ENCODE measurements at regions not wholly inside any gene's neighbourhood (a gene's known extent, or its start where the extent isn't known, plus 50 kb on each side); places are given as distances from the start of the nearest gene placed in this dataset.

DNA sequence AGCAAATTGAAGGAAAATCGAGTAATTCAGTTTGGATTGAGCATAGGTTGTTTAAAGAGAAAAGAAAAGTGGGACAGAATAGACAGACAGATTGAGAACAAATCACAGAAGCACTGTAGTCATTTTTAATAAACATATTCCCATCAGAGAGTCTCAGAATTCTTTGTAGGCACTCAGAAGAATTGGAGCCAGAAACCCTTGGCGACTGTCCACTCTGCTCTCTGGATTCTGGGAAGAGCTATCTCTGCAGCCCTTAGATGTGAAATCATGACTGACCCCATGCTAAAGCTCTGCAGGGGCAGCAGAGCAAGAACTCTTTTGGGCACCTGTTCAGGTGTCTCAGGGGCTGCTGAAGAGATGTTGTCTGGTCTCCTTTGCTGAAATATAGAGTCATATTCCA lies 223.7 kb upstream of the KIRREL3 start:
- DNase-seq (ENCODE audit: low spot score): no peak

DNA sequence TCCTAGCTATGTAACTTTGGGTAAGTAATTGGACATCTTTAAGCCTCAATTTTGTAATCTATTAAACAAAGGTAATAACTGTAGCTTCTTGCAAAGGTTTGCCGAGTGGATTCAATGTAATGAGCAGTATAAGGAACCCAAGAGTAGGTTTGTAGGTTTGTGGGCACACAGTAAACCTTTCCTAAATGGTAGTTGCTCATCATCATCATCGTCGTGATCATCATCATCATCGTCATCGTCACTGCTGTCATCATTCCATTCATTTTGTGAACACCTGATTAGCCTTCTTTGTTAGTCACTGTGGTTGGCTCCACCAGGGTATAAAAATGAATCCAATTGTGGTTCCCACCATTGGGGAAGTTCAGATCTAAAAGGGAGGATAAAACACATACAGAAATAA lies 223.1 kb upstream of the KIRREL3 start:
- no peak for DNase-seq (ENCODE audit: low spot score)

DNA sequence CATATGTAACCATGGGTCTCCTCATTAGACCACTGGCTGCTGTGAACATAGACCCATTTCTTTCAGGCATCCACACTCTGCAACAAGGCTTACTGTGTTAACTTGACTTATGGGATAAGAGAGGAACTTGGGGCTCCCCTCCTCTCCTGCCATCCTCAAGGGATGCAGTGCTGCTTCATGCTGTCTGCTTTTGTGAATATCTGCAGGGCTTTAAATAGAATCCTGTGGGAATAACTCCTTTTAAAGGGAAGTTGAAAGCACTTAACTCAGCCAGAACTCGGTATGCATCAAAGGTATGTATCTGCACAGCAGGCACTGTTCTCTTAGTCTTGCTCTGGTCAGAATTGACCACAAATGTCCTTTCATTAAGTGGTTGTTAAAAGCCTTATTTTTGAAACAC lies 222.5 kb upstream of the KIRREL3 start:
- DNase-seq (ENCODE audit: low spot score): no peak

DNA sequence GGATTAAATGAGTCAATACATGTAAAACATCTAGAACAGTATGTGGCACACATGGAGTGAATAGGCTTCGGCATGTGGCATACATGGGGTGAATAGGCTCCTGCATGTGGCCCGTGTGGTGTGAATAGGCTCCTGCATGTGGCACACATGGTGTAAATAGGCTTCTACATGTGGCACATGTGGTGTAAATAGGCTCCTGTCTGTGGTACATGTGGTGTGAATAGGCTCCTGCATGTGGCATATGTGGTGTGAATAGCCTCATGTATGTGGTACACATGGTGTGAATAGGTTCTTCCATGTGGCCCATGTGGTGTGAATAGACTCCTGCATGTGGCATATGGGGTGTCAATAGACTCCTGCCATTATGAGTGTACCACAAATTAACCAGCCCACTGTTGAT lies 219.1 kb upstream of the KIRREL3 start:
- no peak for DNase-seq (ENCODE audit: low spot score)

DNA sequence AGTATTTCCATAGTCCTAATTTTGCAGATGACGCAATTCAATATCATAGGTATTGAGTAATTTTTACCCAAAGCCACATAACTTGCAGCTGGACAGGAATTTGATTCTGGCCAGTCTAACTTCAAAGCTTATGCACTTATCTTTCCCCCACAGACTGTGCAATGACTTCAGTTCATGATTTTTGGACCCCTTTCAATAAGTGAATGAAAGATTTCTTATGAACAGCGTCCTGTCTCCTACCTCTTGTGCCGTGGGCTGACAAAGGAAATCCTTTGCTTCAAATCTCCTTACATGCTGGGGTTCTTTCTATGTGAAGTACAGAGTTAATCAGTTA lies 217.7 kb upstream of the KIRREL3 start:
- no peak for DNase-seq (ENCODE audit: low spot score)

DNA sequence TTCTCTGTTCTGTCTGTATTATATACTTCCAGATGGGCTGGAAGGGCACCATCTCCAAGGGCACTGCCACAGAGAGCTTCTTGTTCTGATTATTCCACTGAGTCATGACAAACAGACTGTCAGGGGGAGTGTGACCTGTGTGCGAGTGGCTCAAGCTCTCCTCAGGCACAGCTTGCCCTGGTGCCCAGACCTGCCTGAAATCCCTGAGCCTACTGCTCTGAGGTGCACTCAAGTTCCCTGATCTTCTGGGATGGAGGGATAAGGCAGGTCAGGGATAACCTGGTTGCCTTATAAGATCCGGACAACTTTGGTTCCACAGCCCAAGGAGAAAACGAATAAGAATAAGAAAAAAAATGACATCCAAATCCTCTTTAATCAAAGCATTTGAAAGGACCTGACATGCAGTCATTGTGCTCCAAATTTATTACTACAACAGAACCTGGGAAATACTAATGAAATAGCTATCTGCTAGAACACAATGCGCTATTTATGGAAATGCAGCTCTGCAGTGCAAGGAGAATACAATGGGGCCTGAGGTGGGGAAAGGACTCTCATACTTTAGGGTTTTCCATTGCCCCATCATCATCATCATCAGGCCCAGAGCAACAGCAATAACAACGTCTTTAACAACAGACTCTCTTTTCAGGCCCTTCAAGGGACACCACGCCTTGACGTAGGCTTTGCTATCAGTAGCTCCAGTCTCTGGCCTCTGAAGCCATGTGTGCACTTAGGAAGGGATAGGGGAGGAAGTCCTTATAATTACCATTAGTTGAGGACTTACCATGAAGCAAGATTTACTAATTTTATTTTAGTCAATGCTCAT lies 217.1 kb upstream of the KIRREL3 start:
- no peak for DNase-seq (ENCODE audit: low spot score)

DNA sequence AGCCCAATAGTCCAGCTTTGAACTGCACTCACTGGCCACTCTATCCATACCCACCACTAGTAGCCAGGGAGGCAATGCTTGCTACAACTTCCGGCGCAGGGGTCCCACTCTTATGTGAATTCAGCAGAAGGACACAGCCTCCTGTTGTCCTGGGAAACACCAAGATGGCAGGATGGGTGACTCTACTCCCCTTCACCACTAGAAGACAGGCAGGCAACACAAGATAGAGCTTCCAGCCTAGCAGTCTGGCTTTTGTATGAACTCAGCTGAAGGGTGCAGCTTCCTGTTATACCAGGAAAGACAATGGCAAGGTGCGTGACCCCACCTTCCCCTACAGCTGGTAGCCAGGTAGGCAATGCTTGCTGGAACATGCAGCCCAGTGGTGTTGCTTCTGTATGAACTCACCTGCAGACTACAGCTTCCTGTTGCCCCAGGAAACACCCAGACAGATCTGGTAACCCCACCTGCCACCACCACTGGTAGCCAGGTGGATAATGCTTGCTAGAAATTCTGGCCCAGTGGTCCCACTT lies 205.2 kb upstream of the KIRREL3 start:
- no peak for DNase-seq (ENCODE audit: low spot score)

DNA sequence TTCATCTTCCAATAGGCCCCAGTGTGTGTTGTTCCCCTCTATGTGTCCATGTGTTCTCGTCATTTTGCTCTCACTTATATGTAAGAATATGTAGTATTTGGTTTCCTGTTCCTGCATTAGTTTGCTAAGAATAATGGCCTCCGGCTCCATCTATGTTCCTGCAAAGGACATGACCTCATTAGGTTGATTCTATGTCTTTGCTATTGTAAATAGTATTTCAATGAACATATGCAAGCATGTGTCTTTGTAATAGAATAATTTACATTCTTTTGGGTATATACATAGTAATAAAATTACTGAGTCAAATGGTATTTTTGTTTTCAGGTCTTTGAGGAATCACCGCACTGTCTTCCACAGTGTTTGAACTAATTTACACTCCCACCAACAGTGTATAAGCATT lies 202.9 kb upstream of the KIRREL3 start:
- no peak for DNase-seq (ENCODE audit: low spot score)

DNA sequence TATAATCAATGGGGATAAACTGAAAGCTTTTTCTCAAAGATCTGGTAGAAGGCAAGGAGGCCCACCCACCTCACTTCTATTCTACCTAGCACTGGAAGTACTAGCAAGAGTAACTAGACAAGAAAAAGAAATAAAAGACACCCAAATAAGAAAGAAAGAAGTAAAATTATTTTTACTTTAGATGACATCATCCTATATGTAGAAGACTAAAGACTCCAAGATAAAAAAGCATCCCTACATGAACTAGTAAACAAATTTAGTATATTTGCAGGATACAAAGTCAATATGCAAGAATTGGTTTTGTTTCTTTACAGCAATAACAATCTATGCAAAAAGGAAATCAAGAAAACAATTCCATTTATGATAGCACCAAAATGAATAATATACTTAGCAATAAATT lies 201.5 kb upstream of the KIRREL3 start:
- DNase-seq (ENCODE audit: low spot score): no peak

DNA sequence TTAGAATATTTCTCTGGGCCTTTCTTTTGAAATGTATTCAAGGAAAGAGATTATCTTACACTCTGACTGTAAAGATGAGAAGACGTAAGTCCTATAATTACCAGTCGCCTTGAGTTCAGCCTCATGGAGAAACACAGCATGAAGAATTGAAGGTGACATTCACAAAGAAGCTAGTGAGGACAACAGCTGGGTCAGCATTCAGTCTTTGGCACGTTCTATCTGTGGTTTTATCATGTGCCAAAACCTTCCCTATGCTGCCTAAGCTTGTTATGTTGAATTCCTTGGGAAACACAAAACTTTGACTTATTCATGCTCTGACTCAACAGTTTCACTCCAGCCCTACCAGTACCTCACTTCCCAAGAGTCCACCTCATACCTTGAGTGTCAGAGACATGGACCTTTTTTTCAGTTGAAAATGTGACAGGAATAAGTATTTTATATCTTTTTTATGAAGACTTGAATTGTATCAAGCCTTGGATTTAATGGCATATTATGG lies 198.8 kb upstream of the KIRREL3 start:
- DNase-seq (ENCODE audit: low spot score): no peak

DNA sequence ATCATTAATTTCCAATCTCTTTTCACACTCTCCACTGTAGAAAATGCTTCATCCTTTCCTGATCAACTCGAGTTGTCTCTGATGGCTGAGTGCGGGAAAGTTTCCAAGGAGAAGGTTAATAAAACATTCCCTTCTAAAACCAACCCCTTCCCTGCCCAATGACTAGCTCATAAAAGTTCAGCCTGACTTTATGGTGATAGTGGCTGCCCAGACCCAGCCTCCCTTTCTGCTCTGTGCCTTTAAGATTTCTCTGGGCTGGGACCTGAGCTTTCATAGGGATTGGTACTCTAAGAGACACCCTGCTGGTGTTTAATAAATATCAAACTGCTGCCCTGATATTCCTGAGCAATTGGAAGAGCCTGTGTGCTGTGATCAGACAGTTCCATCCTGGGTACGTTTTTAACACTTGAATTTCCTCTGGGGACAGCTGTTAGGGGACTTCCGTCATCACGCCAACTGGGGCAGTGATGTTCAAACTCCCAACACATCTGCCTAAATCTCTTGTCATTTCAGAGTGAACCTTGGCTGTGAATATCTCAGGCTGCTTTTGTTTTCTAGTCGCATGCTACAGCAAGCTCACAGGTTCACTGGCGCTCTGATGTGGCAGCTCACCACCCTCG lies 195.0 kb upstream of the KIRREL3 start:
- no peak for DNase-seq (ENCODE audit: low spot score)

DNA sequence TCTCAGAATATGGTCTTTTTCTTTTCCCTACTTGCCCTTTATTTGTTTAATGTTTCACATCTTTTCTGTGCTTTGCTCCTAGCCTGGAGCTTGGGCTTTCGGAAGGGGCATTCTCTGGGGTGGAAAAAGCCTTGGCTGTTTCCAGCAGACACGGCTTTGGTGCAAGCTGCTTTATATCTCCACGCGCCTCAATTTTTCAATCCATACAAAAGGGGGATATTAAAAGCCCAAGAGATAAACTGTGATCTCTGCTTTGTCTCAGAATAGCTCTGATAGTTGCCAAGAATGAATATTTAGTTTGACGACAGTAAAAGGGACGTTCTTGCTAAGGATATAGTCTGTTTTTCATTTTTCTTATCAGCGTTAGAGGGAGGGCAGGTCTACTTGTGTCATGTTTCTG lies 194.0 kb upstream of the KIRREL3 start:
- DNase-seq (ENCODE audit: low spot score): no peak

DNA sequence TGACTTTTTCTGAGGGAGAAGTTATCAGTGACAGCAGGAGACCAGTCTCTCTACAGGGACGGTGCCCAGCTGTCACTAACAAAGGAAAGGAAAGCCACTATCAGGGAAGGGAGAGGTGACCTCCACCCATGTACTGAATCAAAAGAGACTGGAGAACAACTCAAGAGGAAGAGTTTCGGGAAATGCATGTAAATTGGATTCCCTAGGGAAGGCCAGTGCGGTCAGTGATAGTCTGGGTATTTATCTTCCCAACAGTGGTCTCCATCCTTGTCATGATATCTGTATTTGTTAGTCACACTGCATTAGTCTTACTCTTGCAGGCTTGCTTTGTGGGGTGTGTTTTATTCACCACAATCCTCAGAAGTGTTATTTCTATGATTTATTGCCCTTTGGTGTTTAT lies 193.4 kb upstream of the KIRREL3 start:
- no peak for DNase-seq (ENCODE audit: low spot score)

DNA sequence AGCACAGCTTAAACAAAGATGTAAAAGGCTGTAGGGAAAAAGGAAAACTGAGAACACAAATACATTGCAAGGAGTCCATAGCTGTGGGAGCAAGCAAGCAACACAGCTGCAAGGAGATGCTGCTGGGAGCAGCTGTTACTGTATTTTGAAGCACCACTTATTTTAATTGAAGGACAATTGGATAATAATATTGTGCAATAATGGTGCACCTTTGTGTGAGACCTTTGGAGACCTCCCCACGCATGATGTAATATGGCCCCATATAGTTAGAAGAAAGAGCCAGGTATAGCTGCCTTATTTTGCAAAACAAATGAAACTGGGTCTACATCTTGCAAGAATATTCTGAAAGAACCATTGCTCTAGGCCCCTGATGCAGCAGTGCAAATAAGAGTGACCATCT lies 191.1 kb upstream of the KIRREL3 start:
- no peak for DNase-seq (ENCODE audit: low spot score)

DNA sequence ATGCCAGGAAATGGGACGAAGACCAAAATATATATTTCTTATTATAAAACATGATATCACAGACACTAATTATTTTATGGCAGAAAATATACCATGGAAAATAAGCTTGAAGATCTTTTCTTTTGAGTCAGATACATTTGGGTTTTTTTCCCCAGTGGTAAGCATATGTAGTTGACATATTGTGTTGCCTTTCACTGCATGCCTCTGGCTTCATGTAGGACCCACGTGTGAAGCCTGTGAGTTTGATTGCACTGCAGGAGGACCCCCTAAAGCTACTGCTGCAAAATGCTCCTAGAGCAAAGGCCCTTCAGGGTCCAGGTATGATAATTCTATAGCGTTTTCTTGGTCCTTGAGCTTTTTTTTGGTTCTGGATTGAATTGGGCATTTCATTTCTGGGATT lies 190.7 kb upstream of the KIRREL3 start:
- no peak for DNase-seq (ENCODE audit: low spot score)

DNA sequence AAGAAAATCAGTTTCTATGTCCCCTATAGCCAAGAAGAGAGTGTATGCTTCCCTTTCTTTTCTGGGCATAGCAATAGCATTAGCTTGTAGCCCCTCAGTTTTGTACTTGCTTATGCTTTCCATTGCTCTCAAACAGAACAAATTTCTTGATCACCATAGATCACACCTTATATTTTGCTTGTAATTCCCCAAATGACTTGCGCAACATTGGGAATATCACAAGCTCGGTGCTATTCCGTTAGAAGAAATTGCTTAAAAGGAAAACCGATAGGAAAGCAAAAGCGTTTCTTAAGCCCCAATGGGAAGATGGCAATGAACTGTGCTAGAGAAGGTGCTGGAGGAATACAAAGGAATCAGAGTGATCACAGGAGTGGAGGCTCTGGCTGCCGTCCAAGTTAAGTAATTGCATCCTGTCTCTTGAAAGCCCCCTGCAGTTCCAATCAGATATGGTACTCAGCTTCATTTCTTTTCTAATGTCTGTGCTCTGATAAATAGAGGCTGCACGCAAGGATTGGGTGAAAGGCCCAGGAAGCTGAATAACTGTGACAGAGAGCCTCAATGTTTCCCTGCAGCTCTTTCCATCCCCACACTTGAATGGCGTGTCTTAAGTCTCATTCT lies 182.1 kb upstream of the KIRREL3 start:
- no peak for DNase-seq (ENCODE audit: low spot score)

DNA sequence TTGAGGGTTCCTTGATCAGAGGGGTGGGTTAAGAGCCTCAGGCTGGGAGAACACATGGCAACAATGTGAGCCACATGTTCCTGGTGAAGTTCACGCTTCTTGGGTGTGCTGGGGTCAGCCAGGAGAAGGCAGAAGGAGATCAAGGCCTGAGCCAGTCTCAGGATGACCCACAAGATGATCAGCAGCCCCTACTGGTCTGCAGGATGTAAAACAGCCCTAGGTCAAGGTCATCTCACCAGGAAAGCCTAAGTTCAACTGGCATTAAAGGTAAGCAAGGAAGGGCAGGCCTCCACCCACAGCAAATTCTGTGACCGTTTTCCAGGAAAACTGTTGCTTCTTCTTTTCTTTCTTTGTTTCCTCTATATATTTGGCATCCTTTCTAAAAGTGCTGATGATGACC lies 156.7 kb upstream of the KIRREL3 start:
- no peak for DNase-seq (ENCODE audit: low spot score)

DNA sequence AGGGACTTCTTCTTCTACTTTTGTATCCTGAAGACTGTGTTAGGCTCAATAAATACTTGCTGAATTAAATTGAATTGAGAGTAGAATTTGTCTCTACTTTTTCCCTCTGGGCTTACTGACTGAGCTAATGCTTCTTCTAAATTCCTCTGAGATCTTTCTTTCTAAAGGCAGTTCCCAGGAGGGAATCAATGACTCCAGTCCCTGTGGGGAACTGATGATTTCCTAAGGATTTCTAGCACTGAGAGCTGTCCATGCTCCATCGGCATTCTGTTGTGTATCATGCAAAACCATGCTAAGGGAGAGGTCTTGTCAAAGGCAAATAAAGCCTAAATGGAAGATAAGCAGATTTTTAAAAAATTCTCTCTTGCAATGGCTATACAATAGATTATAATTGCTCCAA lies 148.8 kb upstream of the KIRREL3 start:
- DNase-seq (ENCODE audit: low spot score): no peak

DNA sequence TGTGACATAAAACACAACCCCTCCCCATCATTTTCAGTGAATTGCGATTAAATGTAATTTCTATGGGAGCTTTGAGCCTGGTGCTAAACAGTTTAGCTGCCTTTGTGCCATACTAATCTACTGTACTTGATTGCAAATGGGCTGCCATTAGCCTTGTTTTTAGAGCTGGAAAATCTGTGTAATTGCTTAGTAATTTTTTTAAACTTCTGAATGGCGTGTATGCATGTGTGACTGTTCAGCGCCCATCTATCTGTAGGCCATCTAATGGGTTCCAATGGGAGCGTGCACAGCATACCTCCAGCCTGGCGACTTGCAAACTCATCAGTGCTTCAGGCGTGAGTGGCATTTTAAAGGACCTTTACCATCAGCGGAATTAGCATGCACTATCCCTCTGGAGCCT lies 142.7 kb upstream of the KIRREL3 start:
- no peak for DNase-seq (ENCODE audit: low spot score)

DNA sequence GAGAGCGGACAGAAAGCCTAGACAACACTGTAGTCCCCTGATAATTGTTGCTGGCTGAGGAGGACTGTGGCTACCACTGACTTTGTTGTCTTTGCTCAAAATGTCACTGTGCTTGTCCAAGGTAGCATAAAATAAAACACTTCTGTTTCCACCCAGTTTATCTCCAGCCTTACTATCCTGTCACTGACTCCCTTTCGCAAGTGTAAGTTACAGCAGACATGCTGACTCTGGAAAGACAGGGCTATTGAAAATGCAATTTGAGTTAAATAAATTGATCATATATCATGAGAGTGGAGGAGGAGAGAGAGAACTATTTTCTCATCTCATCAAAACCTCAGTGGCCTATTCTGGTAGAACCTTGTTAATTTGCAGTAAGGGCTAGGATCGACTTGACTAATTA lies 138.0 kb upstream of the KIRREL3 start:
- no peak for DNase-seq (ENCODE audit: low spot score)

DNA sequence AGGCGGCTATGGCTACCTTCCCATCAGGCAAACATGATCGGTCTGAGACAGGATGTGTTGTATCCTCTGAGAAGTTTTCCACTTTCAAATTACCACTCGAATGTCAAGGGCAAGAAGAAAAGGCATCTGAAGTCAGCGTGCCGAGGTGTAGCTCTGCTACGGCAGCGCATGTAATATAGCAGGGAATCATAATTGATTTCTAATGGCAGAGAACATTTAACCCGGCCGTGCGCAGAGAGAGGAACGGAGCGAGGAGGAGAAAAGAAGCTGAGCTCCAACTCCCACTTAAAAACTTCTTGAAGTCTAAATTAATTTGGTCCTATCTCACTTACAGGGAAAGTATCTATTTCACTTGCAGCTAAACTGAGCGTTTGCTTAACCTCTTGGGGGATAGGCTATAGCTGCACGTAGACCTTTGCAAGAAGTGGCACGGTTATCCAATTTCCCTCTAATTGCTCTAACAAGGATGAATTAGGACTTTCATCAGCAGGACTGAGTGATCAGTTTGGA lies 137.3 kb upstream of the KIRREL3 start:
- no peak for DNase-seq (ENCODE audit: low spot score)

DNA sequence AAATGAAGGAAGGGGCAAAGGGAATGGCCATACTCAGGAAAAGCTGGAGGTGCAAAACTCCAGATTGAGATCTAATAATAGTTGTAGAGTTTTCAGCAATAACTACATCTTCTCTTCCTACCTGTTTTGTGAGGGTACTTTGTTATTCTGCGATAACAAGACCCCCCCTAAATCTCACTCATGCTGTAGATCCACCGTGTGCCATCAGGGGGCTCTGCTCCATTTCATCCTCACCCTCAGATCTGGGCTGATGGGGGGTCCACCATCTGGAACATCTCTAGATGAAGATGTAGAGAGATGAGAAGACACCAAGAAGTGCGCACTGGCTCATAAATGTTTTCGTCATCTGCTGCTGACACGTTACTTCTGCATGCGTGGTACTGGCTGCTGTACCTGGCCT lies 135.9 kb upstream of the KIRREL3 start:
- no peak for DNase-seq (ENCODE audit: low spot score)

DNA sequence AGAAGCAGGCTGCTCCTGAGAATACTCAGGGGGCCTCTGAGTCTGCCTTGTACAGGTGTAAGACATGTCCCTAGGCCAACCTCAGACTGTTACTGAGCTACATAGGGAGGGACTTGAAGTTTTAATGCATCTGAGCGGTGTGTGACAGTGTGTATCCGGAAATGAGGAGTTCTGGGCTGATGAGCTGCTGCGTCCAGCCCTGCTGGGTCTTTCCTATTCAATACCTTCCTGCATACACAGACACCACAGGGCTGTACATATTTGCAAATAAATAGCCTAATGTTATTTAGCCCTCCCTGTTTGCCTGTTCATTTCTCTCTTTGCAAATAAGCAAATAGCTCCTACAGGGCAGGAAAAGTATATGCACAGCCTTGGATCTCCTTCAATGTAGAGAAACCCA lies 134.7 kb upstream of the KIRREL3 start:
- DNase-seq (ENCODE audit: low spot score): no peak
